ENCODE measurements at regions not wholly inside any gene's neighbourhood (a gene's known extent, or its start where the extent isn't known, plus 50 kb on each side); places are given as distances from the start of the nearest gene placed in this dataset.

DNA sequence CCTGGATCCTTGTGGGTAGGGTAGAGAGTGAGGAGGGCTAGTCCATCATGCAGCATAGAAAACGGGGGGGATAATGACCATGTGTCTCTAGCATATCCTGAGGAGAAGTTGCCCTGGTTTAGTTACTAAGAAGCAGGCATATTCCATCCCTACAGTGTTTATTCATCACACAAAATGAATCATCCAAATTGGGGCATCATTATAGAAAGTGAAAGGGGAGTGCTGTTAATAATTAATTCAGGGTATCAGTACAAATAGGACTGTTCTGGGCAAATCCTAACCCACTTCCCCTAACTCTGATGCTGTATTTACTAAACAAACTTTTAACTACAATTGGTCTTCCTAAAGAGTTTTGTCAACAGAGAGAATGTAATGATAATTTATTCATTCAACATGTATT, 281.1 kb upstream of the ARX start:
- DNase-seq, result no peak

DNA sequence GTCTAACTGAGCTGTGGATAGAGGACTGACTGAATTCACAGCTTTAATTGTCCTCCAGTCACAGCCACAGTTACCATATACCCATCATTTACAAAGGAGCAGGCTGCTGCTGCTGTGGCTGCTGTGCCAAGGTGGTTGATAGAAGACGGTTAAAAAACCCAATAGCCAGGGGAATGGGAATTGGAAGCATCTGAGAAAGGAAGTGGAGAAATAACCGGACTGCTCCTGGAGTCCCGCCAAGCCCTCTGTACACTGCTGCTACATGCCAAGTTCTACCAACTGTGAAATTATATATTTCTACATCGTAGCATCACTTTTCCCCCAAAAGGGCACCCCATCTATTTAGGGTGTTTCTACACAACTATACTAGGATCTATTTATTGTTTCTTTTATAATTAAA, 279.7 kb upstream of the ARX start:
- TF ChIP-seq, protein P1, sequence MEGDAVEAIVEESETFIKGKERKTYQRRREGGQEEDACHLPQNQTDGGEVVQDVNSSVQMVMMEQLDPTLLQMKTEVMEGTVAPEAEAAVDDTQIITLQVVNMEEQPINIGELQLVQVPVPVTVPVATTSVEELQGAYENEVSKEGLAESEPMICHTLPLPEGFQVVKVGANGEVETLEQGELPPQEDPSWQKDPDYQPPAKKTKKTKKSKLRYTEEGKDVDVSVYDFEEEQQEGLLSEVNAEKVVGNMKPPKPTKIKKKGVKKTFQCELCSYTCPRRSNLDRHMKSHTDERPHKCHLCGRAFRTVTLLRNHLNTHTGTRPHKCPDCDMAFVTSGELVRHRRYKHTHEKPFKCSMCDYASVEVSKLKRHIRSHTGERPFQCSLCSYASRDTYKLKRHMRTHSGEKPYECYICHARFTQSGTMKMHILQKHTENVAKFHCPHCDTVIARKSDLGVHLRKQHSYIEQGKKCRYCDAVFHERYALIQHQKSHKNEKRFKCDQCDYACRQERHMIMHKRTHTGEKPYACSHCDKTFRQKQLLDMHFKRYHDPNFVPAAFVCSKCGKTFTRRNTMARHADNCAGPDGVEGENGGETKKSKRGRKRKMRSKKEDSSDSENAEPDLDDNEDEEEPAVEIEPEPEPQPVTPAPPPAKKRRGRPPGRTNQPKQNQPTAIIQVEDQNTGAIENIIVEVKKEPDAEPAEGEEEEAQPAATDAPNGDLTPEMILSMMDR (IDR thresholded peaks at IDR 0.05; ENCODE audit: low read depth, low read length, missing control alignments), result no peak
- no peaks in the 10 kb centered on the region for H3K27me3 ChIP-seq (replicated peaks)
- H3K4me3 ChIP-seq (ENCODE audit: low read depth, low read length), result no peak overlapping the region
- DNase-seq, result no peak
- no peaks in the 10 kb centered on the region for H3K36me3 ChIP-seq (replicated peaks)
- H3K27ac ChIP-seq, result no peak overlapping the region
- in situ Hi-C loops (cut with HindIII; ENCODE audit: low pct_ligation_motif_present, low sequenced_read_pairs), result no loop called here

More for the DNA sequence above, 281.1 kb upstream of the ARX start:
- TF ChIP-seq, protein P1 (IDR thresholded peaks at IDR 0.05; ENCODE audit: low read depth, low read length, missing control alignments), result no peak
- H3K27ac ChIP-seq, result no peak overlapping the region
- H3K27me3 ChIP-seq (replicated peaks), result no peaks in the 10 kb centered on the region
- no peak overlapping the region for H3K4me3 ChIP-seq (ENCODE audit: low read depth, low read length)
- in situ Hi-C loops (cut with HindIII; ENCODE audit: low pct_ligation_motif_present, low sequenced_read_pairs), result no loop called here
- H3K36me3 ChIP-seq (replicated peaks), result no peaks in the 10 kb centered on the region

DNA sequence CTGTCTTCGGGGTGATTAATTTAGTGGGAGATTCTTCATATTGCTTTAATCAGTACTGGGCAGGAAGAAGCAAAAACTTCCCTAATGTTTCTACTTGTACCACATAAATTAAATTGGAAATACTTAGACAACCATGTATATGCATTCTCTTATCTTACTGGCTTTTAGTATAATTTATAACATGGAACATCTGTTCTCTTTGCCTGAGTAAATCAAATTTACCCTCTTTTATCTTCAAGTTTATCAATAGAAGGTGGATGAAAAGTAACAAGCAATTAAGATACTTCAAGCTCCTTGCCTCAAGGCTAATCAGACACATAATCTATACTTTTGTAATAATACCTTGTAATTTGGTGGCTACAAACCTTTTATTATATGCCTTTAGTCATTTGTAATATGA, 274.4 kb upstream of the ARX start:
- H3K4me3 ChIP-seq (ENCODE audit: low read depth, low read length), result no peak overlapping the region
- no peak for DNase-seq
- H3K27me3 ChIP-seq (replicated peaks), result no peaks in the 10 kb centered on the region
- TF ChIP-seq, protein P1 (IDR thresholded peaks at IDR 0.05; ENCODE audit: low read depth, low read length, missing control alignments), result no peak
- in situ Hi-C loops (cut with HindIII; ENCODE audit: low pct_ligation_motif_present, low sequenced_read_pairs), result no loop called here
- no peak overlapping the region for H3K27ac ChIP-seq
- H3K36me3 ChIP-seq (replicated peaks), result no peaks in the 10 kb centered on the region

DNA sequence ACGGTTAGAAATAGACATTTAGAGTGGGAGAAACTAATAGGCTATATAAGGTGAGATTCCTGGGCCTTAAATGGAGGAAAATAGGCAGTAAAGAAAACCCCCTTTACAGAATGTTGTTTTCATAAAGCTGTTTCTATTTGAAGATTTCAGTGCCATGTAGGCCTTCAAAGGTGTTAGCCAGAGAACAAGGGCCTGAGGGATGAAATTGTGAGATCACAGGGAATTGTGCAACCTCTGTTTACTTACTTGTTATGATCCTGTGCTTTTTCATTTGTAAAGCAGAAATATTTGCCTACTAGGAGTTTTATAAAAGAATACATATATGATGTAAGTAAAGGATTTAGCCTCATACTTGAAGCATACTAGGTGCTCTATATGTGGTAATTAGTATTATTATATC, 272.9 kb upstream of the ARX start:
- no peak for DNase-seq
- Histone ChIP-seq H3K27ac (no peak overlapping the region), H3K27me3 (replicated peaks) (no peaks in the 10 kb centered on the region), H3K36me3 (replicated peaks) (no peaks in the 10 kb centered on the region), H3K4me3 (ENCODE audit: low read depth, low read length) (no peak overlapping the region)
- TF ChIP-seq, protein P1 (IDR thresholded peaks at IDR 0.05; ENCODE audit: low read depth, low read length, missing control alignments), result no peak
- in situ Hi-C loops (cut with HindIII; ENCODE audit: low pct_ligation_motif_present, low sequenced_read_pairs), result no loop called here

DNA sequence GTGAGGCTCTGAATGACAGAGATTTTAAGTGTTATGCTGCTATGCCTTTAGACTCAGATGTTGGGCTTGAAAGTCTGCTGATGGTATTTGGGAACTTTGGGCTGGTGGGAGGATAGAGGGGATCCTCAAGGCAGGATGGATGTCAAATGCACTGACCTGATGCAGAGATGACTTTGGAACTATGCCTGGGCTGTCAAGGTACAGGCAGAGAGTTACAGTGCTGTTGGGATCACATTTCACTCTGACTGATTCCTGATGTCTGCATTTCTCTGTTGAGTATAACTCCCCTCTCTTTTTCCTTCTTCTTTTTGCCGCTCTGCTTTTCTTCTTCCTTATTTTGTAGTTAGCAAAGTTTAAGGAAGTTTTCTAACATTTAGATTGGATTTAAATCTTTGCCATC, 271.8 kb upstream of the ARX start:
- H3K27ac ChIP-seq, result no peak overlapping the region
- in situ Hi-C loops (cut with HindIII; ENCODE audit: low pct_ligation_motif_present, low sequenced_read_pairs), result no loop called here
- TF ChIP-seq, protein P1 (IDR thresholded peaks at IDR 0.05; ENCODE audit: low read depth, low read length, missing control alignments), result no peak
- H3K27me3 ChIP-seq (replicated peaks), result no peaks in the 10 kb centered on the region
- no peaks in the 10 kb centered on the region for H3K36me3 ChIP-seq (replicated peaks)
- no peak overlapping the region for H3K4me3 ChIP-seq (ENCODE audit: low read depth, low read length)
- DNase-seq, result no peak

DNA sequence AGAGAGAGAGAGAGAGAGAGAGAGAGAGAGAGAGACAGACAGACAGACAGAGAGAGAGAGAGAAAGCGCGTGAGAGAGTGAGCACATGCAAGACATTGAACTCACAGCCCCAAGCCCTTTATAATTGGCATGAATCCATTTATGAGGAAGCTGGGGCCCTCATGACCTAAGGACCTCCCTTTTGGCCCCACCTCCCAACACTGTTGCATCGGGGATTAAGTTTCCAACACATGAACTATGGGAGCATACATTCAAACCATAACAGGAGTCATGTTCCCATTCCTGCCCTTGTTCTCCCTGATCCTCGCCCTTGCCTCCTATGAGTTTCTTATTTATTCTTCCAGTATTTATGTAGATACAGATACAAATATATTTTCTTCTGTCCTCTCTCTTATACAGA, 269.8 kb upstream of the ARX start:
- no peak overlapping the region for H3K4me3 ChIP-seq (ENCODE audit: low read depth, low read length)
- no peak overlapping the region for H3K27ac ChIP-seq
- TF ChIP-seq, protein P1 (IDR thresholded peaks at IDR 0.05; ENCODE audit: low read depth, low read length, missing control alignments), result no peak
- in situ Hi-C loops (cut with HindIII; ENCODE audit: low pct_ligation_motif_present, low sequenced_read_pairs), result no loop called here
- DNase-seq, result no peak
- H3K27me3 ChIP-seq (replicated peaks), result no peaks in the 10 kb centered on the region
- no peaks in the 10 kb centered on the region for H3K36me3 ChIP-seq (replicated peaks)

Data from brain microvascular endothelial cell (primary cell).